OCI-LY3 (cell line): ENCODE measurements at regions not wholly inside any gene's neighbourhood (a gene's known extent, or its start where the extent isn't known, plus 50 kb on each side); places are given as distances from the start of the nearest gene placed in this dataset.
"Not testable (repeated sequence)": the region's sequence is repeated elsewhere in the genome, so short reads cannot be mapped to it uniquely, and the experiment has no call there.

Experiments used
- EZH2phosphoT487 ChIP-seq: fragments of 200-600 bp; shearing (Covaris generic); IDR thresholded peaks from 2 replicates; pipeline ENCODE4 v1.6.1; 2018; ENCODE audit warnings: antibody characterized with exemption, mixed run types, low read depth
- TF ChIP-seq, protein P1 (sequence below): fragments of 200-600, 300-600 bp; sonication (generic); IDR thresholded peaks from 2 replicates; pipeline ENCODE4 v1.5.1; 2014; ENCODE audit warnings: antibody characterized with exemption, low read length, low read depth

DNA sequence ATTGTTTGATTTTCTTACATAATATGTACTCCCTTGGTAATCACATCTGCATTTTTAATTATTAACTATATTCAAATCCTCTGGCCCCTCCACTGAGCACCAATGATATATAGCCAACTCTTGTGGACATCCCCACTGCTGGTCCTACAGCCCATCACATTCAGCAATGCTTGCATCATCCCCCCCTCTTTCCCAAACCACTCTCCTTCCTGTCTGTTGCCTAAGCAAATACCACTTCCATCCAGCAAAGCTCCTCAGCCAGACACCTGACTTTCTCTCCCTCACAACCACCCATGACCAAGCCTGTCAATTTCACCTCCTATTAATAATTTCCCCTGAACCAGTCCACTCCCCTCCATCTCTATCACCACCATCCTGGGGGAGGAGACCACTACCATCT, 330.1 kb downstream of the GOLGA6L6 start:
- TF ChIP-seq, protein P1, sequence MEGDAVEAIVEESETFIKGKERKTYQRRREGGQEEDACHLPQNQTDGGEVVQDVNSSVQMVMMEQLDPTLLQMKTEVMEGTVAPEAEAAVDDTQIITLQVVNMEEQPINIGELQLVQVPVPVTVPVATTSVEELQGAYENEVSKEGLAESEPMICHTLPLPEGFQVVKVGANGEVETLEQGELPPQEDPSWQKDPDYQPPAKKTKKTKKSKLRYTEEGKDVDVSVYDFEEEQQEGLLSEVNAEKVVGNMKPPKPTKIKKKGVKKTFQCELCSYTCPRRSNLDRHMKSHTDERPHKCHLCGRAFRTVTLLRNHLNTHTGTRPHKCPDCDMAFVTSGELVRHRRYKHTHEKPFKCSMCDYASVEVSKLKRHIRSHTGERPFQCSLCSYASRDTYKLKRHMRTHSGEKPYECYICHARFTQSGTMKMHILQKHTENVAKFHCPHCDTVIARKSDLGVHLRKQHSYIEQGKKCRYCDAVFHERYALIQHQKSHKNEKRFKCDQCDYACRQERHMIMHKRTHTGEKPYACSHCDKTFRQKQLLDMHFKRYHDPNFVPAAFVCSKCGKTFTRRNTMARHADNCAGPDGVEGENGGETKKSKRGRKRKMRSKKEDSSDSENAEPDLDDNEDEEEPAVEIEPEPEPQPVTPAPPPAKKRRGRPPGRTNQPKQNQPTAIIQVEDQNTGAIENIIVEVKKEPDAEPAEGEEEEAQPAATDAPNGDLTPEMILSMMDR, result not testable (repeated sequence)
- TF ChIP-seq EZH2phosphoT487, result not testable (repeated sequence)
